Activated CD4-positive, alpha-beta T cell treated with anti-CD3 and anti-CD28 coated beads, Interleukin-2, Interleukin-6, amounts not matched to agents 100 ng/mL and 50 ng/mL, durations not matched to agents 16 hours and 8 hours (primary cell): ENCODE measurements at regions not wholly inside any gene's neighbourhood (a gene's known extent, or its start where the extent isn't known, plus 50 kb on each side); places are given as distances from the start of the nearest gene placed in this dataset.
"Not testable (repeated sequence)": the region's sequence is repeated elsewhere in the genome, so short reads cannot be mapped to it uniquely, and the experiment has no call there.

Source experiments
- DNase-seq: peaks from one replicate; pipeline ENCODE4 v3.0.0-alpha.2; 2020

DNA sequence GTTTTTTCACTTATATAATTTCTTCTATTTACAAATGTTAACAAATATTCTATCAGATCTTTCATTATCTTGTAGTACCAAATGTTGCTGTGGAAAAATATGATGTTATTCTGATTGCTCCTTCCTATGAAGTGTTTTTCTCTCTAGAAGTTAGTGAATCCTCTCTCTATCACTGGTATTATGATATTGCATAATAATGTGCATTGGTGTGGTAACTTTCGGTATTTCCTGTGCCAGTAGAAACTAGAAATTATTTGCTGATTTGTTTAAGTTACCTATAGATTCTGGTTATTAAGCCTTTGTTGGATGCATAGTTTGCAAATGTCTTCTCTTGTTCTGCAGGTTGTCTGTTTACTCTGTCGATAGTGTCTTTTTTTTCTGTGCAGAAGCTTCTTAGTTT is 342.5 kb downstream of the CENPW start:
- DNase-seq, result no peak

DNA sequence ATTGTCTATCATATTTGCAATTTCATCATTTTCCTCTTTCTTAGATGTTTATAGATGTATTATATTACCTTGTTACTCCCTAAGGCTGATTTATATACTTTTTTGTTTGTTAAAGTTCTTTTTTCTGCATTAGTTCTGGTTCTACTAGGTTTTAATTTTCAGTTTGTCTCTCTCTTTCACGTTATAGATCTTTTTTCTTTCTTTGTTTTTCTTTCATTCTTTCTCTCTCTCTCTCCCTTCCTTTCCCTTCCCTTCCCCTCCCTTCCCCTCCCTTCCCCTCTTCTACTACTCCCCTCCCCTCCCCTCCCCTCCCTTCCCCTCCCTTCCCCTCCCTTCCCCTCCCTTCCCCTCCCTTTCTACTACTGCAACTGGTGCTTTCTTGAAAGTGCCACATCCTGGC is 345.3 kb downstream of the CENPW start:
- DNase-seq, result no peak

DNA sequence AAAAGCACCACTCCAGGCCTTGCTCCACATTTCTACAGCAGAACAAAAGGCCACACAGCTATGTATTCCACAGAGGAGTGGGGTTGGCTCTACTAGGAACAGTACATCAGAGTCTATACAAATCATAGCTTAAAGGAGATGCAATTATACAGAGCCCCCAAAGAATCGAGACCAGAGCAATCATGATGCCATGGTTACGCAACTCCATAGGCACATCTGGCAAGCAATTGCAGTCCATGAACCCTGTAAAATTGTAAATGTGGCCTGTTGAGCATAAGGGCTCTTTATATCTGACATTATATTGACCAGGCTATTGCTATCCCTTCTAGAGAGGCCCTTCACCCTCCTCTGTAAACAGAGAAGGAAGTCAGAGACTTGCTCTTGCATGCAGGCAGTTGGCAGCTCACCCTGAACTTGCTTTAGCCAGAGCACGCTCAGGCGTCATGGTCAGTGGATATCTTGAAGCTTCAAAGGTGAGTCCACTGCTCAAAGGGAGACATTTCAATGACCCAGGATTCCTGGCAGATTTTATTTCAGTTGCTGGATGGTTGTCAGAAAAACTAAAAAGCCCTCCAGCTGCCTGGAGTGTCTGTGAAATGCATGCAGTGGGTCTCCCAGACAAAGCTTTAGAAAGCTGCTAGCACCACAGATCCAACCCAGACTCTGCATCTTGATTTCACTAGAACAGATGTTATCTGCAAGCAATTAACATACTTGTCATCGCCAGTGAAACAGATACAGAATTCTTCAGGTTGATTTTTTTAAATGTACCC is 357.2 kb downstream of the CENPW start:
- no peak for DNase-seq

DNA sequence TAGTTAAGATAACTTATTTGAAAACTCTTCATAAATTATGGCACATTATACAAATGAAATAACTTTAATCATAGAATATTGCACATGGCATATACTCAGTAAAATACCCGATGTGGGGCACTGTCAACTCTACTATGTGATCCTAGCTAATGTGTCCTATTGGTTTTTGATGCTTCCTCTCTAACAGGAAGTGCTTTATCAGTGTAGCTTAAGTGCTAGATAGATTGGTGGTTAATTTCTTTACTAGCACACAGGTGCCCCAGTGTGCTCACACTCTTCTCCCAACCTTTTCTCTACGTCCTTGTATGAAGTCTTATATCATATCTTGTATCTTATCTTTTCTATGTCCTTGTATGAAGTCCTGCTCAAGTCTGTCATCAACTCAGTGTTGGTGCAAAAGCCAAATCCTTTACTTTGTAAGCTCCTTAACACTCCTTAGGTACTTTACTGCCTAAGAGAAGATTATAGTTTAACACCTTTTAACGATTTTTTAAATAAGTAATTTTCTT is 358.9 kb downstream of the CENPW start:
- DNase-seq, result no peak

DNA sequence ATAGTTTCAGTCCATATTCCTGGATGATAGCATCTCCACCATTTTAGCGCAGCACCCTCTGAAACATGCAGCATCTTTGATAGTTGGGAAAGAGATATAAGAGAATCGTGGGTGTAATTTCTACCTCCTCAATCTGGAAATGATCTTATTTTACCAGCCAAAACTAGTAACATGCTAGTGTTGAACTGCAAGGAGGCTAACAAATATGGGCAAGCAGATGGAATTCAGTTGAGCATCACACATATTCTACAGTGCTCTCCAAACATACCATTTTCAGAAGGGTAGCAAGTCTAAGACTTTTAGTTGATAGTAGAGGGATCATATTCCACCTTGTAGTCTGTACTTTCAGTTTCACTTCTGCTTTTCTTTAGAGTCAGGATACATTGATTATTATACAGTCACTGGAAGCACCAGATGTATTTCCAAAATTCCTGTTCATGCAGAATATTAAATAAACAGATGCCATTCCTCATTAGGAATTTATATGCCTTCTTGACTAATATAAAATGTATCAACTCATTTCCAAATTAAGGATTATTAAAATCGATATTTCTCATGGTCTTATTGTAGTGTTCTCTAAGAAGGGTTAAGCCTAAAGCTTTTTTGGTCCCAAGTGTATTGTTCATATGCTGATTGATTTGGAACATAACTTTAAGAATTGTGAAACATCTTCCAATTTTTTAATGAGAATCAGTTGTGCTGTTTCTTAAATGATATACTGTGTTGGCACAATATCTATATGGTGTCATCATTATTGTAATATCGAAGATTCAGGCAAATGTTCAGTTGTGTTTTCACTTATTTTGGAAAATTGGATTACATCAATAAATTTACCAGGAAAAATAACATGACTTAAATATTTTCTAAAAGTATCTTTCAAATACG is 362.0 kb downstream of the CENPW start:
- no peak for DNase-seq

DNA sequence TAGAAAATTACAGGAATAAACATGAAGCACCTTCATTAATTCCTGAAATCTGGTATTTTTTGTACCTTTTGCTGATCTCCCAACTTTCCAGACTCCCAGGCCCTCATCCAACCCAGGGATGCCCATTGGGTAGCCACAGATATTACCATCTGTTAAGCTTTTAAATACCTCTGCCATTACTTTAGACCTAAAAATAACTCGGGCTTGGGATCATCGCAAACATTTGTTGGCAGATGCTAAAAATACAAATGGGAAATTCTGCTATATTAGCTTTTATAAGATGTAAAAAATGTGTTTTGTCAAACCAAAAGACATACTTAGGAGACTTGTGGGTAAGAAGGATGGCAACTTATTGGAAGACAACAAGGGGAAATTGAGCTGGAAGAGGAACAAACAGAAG is 376.1 kb downstream of the CENPW start:
- DNase-seq, result no peak

DNA sequence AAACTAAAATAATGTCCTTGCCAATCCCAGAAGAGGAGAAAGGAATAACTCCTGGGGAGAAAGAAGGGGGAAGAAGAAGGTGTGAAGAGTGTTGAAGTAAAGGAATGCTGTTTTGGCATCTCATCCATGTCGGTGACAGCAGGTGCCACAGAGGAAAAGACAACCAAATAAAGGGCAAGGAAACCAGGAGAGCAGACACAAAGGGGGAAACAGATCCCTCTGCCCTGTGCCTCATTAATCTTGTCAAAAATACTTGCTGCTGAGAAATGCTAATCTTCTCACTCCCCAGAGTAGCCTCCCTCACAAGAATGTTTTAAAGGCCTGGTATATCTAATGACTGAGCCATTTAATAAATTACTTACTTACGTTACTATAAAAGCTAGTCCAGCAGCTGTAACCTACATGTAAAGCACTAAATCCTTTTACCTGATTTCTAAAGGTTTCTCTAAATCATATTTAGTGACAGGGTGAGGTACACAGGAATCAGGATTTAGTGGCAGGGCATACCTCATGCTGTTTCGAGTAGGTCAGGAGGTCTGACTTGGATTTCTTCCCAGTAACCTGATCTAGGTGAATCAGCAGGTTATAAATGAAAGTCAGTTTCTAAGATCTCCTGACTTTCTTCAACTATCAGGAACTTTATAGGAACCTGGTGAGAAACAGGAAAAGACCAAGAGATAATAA is 377.1 kb downstream of the CENPW start:
- DNase-seq, result no peak

DNA sequence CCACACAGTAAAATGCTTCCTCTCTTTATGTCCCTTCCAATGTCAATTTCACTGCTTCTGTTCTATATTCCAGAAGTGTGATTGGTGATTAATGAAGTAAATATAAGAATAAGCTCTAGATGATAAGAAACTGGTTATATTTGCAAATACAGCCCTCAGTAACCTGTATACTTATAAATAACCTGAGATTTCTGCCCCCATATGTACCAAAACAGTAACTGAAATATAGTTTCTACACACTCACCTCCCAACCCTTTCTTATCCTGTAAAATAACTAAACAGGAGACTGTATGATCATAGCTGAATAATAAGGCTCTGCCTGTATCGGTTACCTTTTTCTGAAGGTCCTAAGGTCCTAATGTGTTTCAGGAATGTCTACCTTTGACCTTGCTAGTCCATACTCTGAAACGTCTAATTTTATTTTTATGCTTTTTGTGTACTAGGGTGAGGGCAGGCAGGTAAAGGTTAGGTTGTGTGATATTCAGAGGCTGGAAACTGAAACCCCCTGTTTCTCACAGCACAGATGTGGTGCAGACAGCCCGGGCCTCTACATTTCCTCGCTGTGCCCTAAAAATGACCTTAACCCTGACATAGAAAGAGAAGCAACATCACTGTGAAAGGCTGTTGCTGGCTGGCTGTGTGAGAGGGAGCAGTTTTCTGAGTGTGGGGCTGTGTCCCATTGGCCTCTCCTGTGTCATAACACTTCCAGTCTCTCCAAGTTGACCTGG is 378.8 kb downstream of the CENPW start:
- DNase-seq, result no peak

DNA sequence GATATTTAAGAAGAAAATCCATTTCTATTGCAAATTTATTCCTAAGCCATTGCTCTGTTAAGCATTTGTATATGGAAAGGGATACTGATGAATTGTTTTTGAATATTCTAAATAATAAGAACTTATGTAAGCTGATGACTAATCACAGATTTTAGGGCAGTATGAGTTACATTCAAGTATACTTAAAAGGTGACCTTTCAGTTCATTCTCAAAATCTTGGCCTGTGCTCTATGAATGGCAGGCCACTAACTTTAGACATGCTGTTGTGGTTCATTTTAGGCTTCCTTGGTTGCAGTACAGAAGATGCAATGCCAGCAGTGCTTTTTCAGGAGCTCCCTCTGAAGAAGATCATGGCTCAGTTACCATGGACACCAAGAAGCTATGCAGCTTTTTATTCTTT is 380.4 kb downstream of the CENPW start:
- DNase-seq, result no peak

DNA sequence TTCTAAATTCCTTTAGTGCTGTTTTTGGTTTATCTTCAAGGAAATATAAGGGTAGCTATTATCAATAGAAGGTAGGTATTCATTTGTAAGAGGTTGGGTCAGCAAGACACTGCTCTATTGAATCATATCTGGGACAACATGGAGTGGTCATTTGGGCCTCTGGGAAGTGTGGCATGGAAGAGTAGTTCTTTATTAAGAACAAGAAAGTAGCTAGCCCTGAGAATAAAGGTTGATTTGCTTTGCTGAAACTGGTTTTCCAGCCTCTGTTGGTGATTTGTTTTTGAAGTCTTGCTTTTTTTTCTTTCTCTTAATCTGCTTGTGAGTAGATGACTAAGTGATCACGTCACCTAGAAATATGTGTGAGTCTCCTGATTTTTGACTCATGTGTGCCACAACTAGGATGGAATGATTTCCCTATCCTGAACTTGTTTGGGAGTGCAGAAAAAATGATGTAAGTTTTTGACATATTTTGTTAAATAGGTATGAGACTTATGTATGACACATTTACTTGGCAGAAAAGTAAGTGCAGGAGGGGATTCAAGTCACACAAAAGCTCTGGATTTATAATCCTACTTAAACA is 381.8 kb downstream of the CENPW start:
- no peak for DNase-seq

DNA sequence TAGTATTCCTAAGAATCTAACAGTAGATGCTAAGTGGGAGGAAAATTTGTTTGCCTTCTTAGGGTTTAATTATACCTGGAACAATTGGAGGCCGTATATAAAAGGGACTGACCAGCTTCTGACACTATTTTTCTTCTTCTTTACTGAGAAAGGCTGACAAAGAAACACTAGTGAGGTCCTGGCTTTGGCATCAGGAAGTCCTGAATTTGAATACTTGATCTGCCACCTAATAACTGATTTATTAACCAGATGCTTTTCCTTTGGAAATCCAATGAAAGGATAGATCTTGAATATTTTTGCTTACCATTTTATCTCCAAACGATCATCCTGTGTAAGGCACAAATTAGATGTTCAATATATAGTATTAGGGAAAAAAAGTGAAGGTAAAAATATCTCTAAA is 382.5 kb downstream of the CENPW start:
- DNase-seq, result no peak

DNA sequence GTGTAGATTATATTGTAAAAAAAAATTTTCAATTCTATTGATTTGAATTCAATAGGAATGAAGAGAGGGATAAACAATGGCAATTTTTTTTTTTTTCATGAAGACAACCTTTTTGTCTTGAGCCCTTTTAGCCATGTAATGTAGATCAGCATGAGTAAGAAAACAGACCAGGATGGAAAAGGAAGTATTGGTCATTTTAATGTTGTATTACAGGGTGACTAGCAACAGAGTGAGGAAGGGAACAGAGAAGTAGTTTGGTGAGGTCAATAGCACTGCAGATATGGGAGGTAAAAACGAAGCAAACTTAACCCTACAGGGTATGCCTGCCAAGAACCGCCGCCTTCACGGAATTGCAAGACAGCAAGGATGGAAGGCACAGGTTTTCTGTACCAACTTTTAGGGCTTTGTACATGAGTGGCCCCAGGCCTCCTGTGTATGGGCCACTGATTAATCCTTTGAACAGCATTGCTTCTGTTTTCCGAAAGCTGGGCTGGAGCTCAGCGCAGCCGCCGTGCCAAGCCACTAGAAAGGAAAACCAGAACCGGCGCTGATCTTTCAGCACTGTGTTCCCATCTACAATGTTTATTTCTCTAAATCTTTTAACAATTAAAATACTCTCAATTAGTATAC is 383.7 kb downstream of the CENPW start:
- DNase-seq, result no peak

DNA sequence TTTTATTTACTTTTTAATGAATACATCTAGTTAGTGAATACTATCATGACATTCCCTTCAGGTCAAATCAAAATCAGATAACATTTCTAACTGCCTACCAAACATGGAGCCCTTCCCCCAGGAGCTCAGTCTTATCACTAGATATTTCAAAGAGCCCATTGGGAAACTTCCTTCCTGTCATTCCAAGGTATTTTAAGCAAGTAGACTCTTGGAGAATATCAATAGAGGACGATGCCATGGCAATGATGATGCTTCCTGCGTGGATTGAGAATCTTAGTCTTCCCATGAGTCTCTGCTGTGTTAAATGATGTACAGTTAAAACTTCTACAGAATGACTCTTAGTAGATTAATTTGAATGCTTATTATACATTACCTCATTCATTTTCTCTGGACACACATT is 384.9 kb downstream of the CENPW start:
- DNase-seq, result no peak

DNA sequence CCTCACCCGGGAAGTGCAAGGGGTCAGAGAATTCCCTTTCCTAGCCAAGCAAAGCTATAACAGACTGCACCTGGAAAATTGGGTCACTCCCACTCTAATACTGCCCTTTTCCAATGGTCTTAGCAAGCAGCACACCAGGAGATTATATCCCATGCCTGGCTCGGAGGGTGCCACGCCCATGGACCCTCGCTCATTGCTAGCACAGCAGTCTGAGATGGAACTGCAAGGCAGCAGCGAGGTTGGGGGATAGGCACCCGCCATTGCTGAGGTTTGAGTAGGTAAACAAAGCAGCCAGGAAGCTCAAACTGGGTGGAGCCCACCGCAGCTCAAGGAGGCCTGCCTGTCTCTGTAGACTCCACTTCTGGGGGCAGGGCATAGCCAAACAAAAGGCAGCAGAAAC is 386.5 kb downstream of the CENPW start:
- DNase-seq, result not testable (repeated sequence)

DNA sequence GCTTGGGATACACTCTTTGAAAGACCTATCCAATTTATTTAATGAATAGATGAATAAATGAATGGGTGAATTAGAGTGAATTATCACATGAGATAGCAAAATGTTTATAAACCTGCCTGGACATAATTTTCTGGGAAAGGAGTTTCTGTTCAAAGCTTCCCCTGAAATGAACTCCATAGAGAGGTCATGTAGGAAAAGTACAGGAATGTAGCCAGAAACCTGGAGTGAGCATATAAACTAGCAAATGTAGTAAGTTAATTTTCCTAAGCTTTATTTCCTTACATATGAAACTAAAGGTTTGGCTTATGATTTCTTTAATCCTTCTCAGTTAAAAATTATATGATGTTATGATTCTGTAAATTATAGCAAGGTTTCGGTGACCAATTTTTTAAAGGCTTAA is 380.3 kb upstream of the RSPO3 start:
- DNase-seq, result no peak

DNA sequence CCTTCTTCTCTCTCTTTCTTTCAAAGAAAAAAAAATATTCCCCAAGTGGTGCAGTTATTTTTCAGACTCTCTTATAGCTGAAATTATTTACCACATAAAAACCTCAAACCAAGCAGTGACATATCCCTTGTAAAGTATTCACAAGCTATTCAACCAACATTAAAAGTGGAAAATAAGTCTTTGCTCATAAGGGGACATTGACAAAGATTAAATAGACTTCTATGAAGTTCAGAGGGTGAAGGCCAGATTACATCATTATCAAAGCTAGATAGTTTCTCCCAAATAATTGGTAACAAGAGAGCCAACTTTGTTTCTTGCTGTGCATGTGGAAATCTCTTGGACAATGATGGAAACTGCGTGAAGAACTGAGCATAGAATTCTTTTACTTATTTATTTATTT is 379.8 kb upstream of the RSPO3 start:
- no peak for DNase-seq

DNA sequence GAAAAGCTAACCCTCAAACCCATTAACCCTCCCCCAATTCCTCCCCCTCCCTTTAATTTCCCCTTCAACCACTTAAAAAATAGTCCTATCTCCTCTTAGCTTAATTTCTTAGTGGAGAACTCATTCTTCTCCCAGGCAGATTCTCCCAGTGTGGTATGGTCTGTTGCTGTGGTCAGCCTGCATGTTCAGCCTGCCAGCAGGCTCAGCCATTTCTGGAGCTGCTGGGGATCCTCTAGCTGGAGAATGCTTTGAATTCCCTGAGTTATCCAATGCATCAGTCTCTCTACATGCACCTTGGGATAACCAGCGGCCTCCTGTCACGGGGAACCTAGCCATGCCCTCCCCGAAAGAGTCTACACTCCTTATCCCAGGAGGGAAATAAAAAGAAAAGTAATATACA is 375.4 kb upstream of the RSPO3 start:
- no peak for DNase-seq

DNA sequence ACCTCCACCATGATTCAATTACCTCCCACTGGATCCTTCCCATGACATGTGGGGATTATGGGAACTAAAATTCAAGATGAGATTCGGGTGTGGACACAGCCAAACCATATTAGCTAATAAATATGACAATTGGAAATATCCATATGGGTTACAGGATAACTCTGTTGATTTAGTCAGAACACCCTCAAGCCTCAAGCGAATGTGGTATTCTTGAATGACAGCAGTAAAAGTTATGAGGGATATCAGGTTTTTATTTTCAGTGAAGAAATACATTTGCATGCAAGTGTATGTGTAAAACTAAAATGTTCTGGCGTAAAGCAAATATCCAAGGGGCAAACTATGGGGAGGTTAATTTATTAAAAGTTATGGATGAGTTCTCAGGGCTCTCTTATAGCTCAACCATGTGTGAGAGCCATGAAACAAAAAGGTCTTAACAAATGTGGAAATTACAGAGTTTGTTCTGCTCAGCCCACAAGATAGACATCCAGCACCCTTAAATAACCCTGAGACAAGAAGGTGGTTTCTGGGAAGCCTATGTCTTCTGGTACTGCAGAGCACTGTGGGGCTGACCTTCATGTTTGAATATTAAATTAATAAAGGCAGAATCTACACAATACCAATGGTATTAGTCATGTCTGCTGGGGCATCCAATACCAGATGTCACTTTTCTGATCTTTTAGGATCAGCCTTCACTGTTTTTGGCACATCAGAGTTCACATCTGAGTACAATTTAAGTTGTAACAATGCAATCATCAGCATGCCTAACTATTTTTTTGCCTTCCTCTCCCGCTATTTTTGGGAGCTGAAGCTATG is 370.5 kb upstream of the RSPO3 start:
- DNase-seq, result no peak

DNA sequence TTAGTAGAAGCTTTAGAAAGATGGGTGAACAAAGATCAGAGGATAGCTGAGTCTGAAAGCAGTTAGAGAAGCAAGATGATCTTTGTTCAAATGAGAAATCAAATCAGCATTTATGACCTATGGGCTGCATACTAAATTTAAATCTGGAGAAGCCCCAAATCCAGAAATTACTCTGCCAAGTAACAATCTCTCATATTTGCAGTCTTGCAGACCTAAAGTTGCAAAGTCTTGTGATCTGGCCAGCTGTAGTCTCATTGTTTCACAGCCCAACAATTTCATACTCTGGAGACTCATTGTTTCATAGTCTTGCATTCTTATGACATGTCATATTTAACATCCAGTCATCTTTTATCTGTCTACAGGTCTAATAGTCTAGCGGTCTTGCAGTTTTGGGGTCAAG is 364.9 kb upstream of the RSPO3 start:
- DNase-seq, result no peak

DNA sequence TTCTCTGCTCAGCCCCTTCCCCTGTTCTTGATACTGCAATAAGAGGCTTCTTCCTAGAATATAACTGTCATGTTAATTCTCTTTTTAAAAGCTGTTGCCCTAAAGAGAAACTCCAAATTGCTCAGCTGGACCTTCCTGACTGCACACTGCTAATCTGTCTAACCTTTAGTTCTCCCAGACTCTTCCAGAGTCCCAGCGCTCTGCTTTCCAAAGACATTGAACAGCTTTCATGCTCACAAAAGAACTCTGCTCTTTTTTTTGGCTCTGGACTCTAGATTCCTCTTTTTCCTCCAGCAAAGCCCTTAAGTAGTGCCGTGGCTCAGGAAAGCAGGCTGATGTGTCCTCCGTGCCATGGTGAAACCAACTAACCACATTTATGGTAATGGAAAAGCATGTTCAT is 356.6 kb upstream of the RSPO3 start:
- DNase-seq, result no peak

DNA sequence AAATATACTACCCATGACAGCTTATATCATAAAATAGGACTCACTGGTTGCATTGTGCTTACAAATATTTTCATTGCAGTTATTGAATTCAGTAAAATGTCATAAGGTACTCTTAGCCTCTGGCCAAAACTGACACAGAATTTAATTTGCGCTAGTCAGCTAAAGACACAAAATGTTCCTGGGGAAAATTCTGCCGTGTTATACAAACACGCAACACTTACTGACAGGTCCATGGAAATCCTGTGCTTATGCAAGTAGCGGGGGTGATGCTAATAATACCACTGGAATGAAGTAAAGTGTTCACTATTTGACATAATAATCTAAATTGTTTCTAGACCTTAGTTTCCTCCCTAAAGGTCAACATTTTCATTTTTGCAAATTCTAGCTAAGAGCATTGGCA is 354.4 kb upstream of the RSPO3 start:
- DNase-seq, result no peak
